OCI-LY1 (cell line): ENCODE measurements at regions not wholly inside any gene's neighbourhood (a gene's known extent, or its start where the extent isn't known, plus 50 kb on each side); places are given as distances from the start of the nearest gene placed in this dataset.

Experiments used
- H2AFZ ChIP-seq: fragments of 200-600 bp; sonication (generic), shearing (Covaris generic); 2 replicates; pipeline ENCODE4 v1.6.0; 2014; ENCODE audit warnings: antibody characterized with exemption, mild to moderate bottlenecking, low read length
- H3F3A ChIP-seq: fragments of 200-600 bp; sonication (generic), shearing (Covaris generic); 2 replicates; pipeline ENCODE4 v1.6.0; 2014; ENCODE audit warnings: mild to moderate bottlenecking, antibody characterized with exemption, low read length, moderate library complexity; ENCODE audit not compliant: insufficient read depth
- H3K27ac ChIP-seq: fragments of 200-600 bp; sonication (generic); 2 replicates; pipeline ENCODE4 v1.5.1; 2014; ENCODE audit warnings: low read length, mixed run types, mild to moderate bottlenecking, low read depth; ENCODE audit not compliant: poor library complexity, severe bottlenecking
- H3K27me3 ChIP-seq: fragments of 200-600 bp; sonication (generic); 2 replicates; pipeline ENCODE4 v1.6.0; 2014; ENCODE audit warnings: antibody characterized with exemption, mild to moderate bottlenecking, low read length, moderate library complexity; ENCODE audit not compliant: insufficient read depth
- H3K36me3 ChIP-seq: fragments of 200-600 bp; sonication (generic); 2 replicates; pipeline ENCODE4 v1.6.1; 2014; ENCODE audit warnings: mild to moderate bottlenecking, antibody characterized with exemption, low read length, moderate library complexity, mixed read lengths; ENCODE audit not compliant: insufficient read depth
- H3K4me1 ChIP-seq: fragments of 200-600 bp; sonication (generic); 2 replicates; pipeline ENCODE4 v1.5.1; 2014; ENCODE audit warnings: mild to moderate bottlenecking, low read length, moderate library complexity; ENCODE audit not compliant: insufficient read depth, severe bottlenecking
- H3K4me2 ChIP-seq: fragments of 200-600 bp; sonication (generic), shearing (Covaris generic); 2 replicates; pipeline ENCODE4 v1.6.1; 2014; ENCODE audit warnings: low read length
- H3K4me3 ChIP-seq: fragments of 200-600 bp; sonication (generic); 2 replicates; pipeline ENCODE4 v1.5.1; 2014; ENCODE audit warnings: low read length, low read depth, mild to moderate bottlenecking, mixed read lengths; ENCODE audit not compliant: poor library complexity, severe bottlenecking
- H3K79me2 ChIP-seq: fragments of 200-600 bp; shearing (Covaris generic); 2 replicates; pipeline ENCODE4 v1.6.1; 2016; ENCODE audit warnings: mixed run types, low read length, mixed read lengths; ENCODE audit not compliant: insufficient read depth
- H3K9ac ChIP-seq: fragments of 200-600 bp; sonication (generic), shearing (Covaris generic); 2 replicates; pipeline ENCODE4 v1.6.1; 2014; ENCODE audit warnings: mild to moderate bottlenecking, low read length, mixed read lengths
- H3K9me2 ChIP-seq: fragments of 200-600 bp; sonication (generic), shearing (Covaris generic); 2 replicates; pipeline ENCODE4 v1.6.1; 2014; ENCODE audit warnings: low read depth, mild to moderate bottlenecking, low read length, mixed read lengths
- H3K9me3 ChIP-seq: fragments of 200-600 bp; shearing (Covaris generic); 2 replicates; pipeline ENCODE4 v1.6.1; 2014; ENCODE audit warnings: low read length, mixed read lengths
- H4K20me1 ChIP-seq: fragments of 200-600 bp; sonication (generic), shearing (Covaris generic); 2 replicates; pipeline ENCODE4 v1.6.0; 2016; ENCODE audit warnings: mild to moderate bottlenecking, low read length; ENCODE audit not compliant: insufficient read depth
- EZH2 ChIP-seq: fragments of 200-600 bp; sonication (generic), shearing (Covaris generic); IDR thresholded peaks from 2 replicates; pipeline ENCODE4 v1.8.0; 2017; ENCODE audit warnings: borderline replicate concordance, mixed run types, mild to moderate bottlenecking, antibody characterized with exemption, low read length, moderate library complexity, mixed read lengths
- TF ChIP-seq, protein P1 (sequence below): fragments of 200-600 bp; sonication (generic), shearing (Covaris generic); IDR thresholded peaks from 2 replicates; pipeline ENCODE4 v1.5.1; 2017; ENCODE audit warnings: mild to moderate bottlenecking, antibody characterized with exemption, low read length, moderate library complexity, mixed read lengths

DNA sequence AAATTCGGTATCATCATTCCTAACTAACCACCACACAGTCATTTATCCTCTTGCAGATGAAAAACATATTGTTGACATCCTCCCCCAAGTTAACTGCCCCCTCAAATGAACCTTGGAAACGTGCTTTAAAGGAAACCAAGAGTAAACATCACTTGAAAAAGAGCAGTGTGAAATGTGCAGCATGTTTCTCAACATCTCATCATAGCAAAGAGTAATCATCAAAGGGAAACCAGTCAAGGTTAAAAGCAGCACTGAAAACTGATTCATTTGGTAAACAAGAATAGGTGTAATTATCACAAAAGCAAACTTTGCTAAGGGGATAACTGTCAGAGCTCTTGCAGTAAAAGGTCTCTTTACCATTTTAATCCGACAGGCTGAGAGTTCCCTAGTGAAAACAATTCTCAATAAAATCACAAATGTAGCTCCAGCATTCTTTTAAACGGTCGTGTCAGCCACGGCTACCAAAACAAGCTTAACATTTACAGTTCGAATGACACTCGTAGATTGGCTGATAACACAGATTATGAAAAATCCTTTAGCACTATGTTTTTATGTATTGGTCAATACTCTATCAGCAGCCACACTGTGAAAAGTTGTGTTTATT is 461.0 kb downstream of the GBE1 start:
- no peak overlapping the region for H3K4me2 ChIP-seq
- no peaks in the 10 kb centered on the region for H3K9me3 ChIP-seq
- H2AFZ ChIP-seq, result no peak overlapping the region
- no peaks in the 10 kb centered on the region for H3K9me2 ChIP-seq
- no peaks in the 10 kb centered on the region for H4K20me1 ChIP-seq
- H3K79me2 ChIP-seq, result no peaks in the 10 kb centered on the region
- H3K27me3 ChIP-seq, result no peaks in the 10 kb centered on the region
- no peaks in the 10 kb centered on the region for H3F3A ChIP-seq
- H3K36me3 ChIP-seq, result no peaks in the 10 kb centered on the region
- no peaks in the 10 kb centered on the region for H3K4me1 ChIP-seq
- no peak overlapping the region for H3K9ac ChIP-seq
- no peak overlapping the region for H3K27ac ChIP-seq
- H3K4me3 ChIP-seq, result no peak overlapping the region
- TF ChIP-seq, protein P1, sequence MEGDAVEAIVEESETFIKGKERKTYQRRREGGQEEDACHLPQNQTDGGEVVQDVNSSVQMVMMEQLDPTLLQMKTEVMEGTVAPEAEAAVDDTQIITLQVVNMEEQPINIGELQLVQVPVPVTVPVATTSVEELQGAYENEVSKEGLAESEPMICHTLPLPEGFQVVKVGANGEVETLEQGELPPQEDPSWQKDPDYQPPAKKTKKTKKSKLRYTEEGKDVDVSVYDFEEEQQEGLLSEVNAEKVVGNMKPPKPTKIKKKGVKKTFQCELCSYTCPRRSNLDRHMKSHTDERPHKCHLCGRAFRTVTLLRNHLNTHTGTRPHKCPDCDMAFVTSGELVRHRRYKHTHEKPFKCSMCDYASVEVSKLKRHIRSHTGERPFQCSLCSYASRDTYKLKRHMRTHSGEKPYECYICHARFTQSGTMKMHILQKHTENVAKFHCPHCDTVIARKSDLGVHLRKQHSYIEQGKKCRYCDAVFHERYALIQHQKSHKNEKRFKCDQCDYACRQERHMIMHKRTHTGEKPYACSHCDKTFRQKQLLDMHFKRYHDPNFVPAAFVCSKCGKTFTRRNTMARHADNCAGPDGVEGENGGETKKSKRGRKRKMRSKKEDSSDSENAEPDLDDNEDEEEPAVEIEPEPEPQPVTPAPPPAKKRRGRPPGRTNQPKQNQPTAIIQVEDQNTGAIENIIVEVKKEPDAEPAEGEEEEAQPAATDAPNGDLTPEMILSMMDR, result no peak
- TF ChIP-seq EZH2, result no peak

GRCh38 chr3:81299481-81299880 is 462.0 kb downstream of the GBE1 start:
- Histone ChIP-seq H3K27me3 (no peaks in the 10 kb centered on the region), H3K9me2 (no peaks in the 10 kb centered on the region), H3K27ac (no peak overlapping the region), H3K4me2 (no peak overlapping the region), H3K79me2 (no peaks in the 10 kb centered on the region), H3K4me3 (no peak overlapping the region), H3K9me3 (no peaks in the 10 kb centered on the region), H3K4me1 (no peaks in the 10 kb centered on the region), H4K20me1 (no peaks in the 10 kb centered on the region), H3K9ac (no peak overlapping the region), H3K36me3 (no peaks in the 10 kb centered on the region), H3F3A (no peaks in the 10 kb centered on the region), H2AFZ (no peak overlapping the region)
- no peak for TF ChIP-seq EZH2
- TF ChIP-seq, protein P1, result no peak

DNA sequence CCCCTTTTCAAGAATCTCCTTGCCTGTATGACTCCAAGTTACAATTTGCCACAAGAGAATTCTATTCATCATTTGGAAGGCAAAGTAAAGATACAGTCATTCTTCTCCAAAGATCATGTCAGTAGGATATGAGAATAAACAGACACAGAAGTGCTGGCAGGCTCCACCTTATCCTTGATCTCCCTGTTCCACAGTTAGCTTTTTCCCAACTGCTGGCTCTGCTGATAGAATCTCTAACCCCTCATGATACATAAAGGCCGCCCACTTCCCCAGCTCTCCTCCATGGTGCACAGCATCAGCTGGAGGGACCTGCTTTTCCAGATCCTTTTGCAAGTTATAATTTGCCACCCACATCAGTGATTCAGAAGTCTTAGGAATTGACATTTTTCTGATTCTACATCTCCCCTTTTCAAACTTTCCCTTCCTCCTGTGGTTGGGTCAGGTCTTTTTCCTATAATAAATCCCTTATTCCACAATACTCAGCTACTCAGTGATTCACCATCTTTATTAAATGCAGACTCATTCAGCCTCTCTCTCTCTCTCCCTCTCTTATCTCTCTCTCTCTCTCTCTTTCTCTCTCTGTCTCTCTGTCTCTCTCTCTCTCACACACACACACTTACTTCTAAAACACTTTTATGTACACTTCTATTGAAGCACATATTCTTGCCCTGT is 465.4 kb downstream of the GBE1 start:
- Histone ChIP-seq H3F3A (no peaks in the 10 kb centered on the region), H3K79me2 (no peaks in the 10 kb centered on the region), H2AFZ (no peak overlapping the region), H3K4me1 (no peaks in the 10 kb centered on the region), H3K9ac (no peak overlapping the region), H3K9me3 (no peaks in the 10 kb centered on the region), H4K20me1 (no peaks in the 10 kb centered on the region), H3K36me3 (no peaks in the 10 kb centered on the region), H3K27me3 (no peaks in the 10 kb centered on the region), H3K9me2 (no peaks in the 10 kb centered on the region), H3K4me2 (no peak overlapping the region), H3K27ac (no peak overlapping the region), H3K4me3 (no peak overlapping the region)
- TF ChIP-seq, protein P1, result no peak
- no peak for TF ChIP-seq EZH2
